GM21515 (cell line): ENCODE measurements at regions not wholly inside any gene's neighbourhood (a gene's known extent, or its start where the extent isn't known, plus 50 kb on each side); places are given as distances from the start of the nearest gene placed in this dataset.
"Not testable (repeated sequence)": the region's sequence is repeated elsewhere in the genome, so short reads cannot be mapped to it uniquely, and the experiment has no call there.

Source experiments
- ATAC-seq: cut with Tn5 transposase; IDR thresholded peaks from one replicate; pipeline ENCODE4 v1.9.1; 2021; ENCODE audit not compliant: unreplicated experiment

GRCh38 chrX:73963682-73964081 is 111.2 kb upstream of the XIST start:
- no peak for ATAC-seq

DNA sequence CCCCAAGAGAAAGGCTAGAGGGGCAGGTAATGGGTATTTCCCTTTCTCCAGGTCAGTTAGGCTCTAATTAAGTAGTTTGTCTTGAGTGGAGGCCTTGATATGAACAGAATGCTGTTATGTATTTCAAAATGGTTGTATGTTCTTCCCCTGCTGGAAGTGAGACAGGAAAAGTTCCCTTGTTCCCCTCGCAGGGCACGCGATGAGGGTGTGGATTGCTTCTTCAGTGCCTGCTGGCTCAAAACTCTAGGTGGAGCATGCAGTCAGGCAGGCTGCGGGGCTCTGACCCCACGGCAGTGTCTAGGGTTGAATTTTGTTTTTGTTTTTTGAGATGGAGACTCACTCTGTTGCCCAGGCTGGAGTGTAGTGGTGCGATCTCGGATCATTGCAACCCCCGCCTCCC is 110.4 kb upstream of the XIST start:
- ATAC-seq = no peak

DNA sequence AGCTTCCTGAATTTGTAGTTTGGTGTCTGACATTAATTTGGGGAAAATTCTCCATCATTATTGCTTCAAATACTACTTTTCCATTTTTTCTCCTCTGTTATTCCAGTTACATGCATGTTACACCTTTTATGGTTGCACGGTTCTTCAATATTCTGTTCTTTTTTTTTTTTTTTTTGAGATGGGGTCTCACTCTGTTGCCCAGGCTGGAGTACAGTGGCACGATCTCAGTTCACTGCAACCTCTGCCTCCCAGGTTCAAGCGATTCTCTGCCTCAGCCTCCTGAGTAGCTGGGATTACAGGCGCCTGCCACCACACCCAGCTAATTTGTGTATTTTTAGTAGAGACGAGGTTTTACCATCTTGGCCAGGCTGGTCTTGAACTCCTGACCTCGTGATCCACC is 109.4 kb upstream of the XIST start:
- not testable (repeated sequence) for ATAC-seq

- ATAC-seq = no peak
These were observed 92.0 kb upstream of the XIST start for GRCh38 chrX:73944563-73944908.

- ATAC-seq = peak; percentile 97
These were observed 91.4 kb upstream of the XIST start for GRCh38 chrX:73943693-73944562.

DNA sequence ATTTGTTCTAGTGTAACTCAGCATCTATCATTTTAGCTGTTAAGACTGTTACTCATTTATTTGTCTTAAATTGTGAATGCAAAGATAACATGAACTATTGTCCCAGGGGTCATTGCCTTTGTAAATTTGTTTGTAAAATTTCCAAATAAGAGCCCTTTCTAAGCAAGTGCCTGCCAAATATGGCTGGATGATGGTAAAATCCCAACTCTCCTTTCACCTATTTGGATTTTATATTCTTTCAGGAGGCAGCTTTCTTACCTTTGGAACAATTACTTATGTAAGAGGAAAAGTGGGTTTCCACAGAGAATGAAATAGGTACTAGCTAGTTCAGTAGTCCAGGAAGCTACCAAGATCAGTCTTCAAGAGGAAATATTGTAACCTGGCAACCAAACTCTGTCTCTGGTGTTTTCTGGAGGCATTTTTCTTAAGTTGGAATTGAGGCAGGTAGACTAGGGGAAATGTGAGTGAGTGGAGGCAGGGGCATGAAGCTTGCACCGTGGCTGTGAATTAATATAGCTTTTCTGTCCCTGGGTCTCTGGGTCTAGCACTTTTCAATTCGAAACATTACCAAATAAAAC is 88.5 kb upstream of the XIST start:
- no peak for ATAC-seq

DNA sequence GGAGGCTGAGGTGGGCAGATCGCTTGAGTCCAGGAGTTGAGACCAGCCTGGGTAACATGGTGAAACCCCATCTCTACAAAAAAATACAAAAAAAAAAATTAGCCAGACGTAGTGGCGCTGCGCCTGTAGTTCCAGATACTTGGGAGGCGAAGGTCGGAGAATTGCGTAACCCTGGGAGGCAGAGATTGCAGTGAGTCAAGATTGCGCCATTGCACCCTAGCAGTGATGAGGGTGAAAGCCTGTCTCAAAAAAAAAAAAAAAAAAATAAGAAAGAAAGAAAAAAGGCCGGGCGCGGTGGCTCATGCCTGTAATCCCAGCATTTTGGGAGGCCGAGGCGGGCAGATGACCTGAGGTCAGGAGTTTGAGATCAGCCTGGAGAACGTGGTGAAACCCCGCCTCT is 85.3 kb upstream of the XIST start:
- not testable (repeated sequence) for ATAC-seq

DNA sequence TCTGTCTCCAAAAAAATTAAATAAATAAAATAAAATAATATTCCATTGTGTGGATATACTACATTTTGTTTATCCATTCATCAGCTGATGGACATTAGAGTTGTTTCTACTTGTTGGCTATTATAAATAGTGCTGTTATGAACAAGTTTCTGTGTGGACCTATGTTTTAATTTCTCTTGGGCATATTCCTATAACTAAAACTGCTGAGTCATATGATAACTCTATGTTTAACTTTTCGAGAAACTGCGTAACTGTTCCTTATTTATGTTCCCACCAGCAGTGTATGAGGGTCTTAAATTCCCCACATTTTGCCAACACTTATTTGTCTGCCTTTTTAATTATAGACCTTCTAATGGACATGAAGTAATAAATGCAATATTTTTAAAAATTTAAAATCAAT is 80.0 kb upstream of the XIST start:
- ATAC-seq = no peak

- no peak for ATAC-seq
These were observed 77.8 kb upstream of the XIST start for GRCh38 chrX:73930300-73930699.

- no peak for ATAC-seq
These were observed 70.4 kb upstream of the XIST start for GRCh38 chrX:73922856-73923455.

GRCh38 chrX:73916931-73917667 is 64.6 kb upstream of the XIST start:
- ATAC-seq = no peak

DNA sequence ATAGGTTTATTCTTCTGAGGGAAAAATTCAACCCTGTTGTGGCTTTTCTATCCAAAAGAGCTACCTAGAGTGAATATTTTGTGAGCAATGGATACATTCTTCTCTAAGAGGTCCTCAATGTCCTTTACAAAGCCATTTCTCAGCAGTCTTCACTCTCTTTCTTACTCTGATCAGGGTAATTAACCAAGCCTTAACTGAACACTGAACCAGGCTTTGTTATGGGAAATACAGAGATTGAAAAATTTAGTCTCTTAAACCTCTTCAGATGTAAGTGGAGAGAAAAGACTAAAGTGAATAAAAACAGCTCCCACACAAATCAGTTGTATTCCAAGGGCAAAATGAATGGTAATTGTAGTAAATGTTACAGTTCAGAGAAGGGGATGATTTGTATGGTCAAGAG is 64.0 kb upstream of the XIST start:
- ATAC-seq = no peak

GRCh38 chrX:73914792-73915191 is 62.3 kb upstream of the XIST start:
- ATAC-seq = not testable (repeated sequence)

GRCh38 chrX:73913580-73913979 is 61.1 kb upstream of the XIST start:
- ATAC-seq = no peak

- ATAC-seq = not testable (repeated sequence)
These were observed 59.4 kb upstream of the XIST start for GRCh38 chrX:73911946-73912345.

DNA sequence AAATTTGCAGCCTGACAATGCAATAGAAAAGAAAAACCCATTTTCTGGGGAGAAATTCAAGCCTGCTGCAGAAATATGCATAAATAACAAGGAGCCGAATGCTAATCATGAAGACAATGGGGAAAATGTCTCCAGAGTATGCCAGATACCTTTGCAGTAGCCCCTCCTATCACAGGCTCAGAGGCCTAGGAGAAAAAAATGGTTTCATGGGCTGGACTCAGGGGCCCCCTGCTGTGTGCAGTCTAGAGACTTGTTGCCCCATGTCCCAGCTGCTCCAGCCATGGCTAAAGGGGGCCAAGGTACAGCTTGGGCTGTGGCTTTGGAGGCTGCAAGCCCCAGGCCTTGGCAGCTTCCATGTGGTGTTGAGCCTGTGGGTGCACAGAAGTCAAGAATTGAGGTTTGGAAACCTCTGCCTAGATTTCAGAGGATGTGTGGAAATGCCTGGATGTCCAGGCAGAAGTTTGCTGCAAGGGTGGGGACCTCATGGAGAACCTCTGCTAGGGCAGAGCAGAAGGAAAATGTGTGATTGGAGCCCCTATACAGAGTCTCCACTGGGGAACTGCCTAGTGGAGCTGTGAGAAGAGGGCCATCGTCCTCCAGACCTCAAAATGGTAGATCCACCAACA is 53.3 kb upstream of the XIST start:
- ATAC-seq = not testable (repeated sequence)

- no peak for ATAC-seq
These were observed 51.4 kb upstream of the XIST start for GRCh38 chrX:73903941-73904340.
